ENCODE measurements at regions not wholly inside any gene's neighbourhood (a gene's known extent, or its start where the extent isn't known, plus 50 kb on each side); places are given as distances from the start of the nearest gene placed in this dataset.
"Not testable (repeated sequence)": the region's sequence is repeated elsewhere in the genome, so short reads cannot be mapped to it uniquely, and the experiment has no call there.

DNA sequence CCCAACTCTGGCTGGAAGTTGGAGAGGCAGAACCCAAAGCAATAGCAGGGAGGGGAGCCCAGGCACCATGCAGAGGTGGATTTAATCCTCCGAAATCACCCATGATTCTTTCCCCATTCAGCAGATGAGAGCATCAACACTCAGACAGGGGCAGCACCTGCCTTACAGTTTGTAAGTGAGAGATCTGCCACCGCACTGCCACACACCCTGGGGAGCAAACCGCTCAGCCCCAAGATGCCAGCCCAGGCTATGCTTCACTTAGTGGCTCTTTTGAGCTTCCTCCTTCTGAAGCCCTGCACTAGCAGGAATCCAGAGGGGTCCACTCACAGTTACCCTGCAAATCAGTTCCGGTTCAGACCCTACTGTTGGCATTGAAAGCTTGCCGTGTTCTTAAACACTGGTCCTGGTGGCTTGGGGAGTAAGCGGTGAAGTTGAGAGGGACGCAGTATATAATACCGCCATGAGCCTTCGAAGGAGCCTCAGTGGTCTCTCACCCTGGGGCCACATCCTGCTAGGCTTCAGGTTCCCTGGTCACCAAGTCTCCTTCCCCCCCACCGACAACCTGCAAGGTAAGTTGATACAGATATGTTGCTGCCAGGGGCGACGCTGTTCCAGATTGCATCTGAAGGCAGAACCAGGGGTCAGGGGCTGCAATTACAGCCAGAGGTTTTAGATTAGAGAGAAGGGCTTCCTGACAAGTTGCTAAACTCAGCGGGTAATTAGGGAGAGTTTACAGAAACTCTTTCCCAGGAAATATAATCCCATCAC lies 72.0 kb upstream of the CCND2 start:
- Mint-ChIP-seq H3K4me1 (no peaks in the 10 kb centered on the region), H3K27me3 (no peaks in the 10 kb centered on the region), H3K27ac (no peak overlapping the region), H3K36me3 (no peaks in the 10 kb centered on the region), H3K9me3 (no peaks in the 10 kb centered on the region), H3K4me3 (no peak overlapping the region)

DNA sequence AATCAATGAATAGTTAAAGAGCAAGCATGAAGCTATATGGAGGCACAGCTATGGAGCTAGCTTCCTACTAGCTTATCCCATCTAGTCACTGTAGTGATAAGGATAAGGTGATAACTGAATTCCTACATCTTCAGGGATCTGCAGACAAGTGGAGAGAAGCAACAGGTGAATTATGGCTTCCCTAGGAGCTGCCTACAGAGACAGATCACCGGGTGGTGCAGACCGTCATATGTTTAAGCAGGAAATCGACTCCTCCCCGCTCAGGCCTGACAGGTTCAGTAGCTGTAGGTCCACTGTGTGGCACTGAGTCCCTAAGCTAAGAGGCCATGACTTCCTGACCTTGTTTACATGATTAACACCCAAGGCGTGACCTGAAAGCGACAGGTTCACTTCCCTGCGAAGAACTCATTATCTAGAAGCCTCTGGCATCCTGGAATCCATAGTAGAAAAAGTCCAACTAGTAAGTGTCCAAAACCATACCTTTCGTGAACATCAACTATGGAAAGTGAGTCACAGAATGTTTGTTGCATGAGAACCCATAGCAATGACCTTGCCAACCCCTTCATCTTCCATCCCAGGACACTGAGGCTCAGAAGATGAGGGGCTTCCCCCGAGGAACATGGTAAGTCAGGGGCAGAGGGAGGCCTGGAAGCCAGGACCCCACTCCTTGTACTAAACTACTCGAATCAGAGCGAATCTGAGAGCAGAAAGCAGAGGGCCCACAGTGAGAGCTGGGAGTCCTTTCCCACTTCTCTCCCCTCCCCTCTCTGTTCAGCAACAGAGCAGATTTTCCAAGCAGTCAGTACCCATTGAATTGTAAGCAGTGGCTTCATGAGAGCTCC lies 75.4 kb upstream of the CCND2 start:
- no peak overlapping the region for H3K4me3 Mint-ChIP-seq

DNA sequence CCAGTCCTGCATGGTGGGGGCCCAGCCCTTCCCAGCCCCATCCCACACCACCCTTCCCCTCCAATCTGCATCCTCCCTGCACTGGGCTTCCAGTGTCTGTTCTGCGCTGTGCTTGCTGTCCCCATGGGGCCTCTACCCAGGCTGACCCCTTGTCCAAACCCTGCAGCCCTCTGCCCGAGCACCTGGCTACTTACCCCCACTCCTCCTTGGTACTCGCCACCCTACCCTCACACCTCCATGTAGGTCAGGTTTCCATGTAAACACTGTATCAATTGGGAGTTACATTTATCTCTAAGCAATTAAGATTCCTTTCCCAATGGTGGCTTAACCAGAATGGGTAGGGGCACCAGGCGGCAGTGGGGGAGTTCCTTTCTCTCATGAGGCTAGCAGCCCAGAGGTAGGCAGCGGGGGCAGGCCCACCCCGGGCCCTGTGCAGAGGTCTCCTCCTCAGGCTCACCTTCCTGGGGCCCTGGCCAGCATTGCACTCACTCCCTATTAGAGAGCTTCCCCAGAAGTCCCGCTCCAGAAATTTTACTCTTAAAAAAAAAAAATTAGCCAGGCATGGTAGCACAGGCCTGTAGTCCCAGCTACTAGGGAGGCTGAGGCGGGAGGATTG lies 76.6 kb upstream of the CCND2 start:
- H3K27ac Mint-ChIP-seq: no peak overlapping the region
- H3K27me3 Mint-ChIP-seq: no peaks in the 10 kb centered on the region
- H3K36me3 Mint-ChIP-seq: peaks cover 2% of the 10 kb centered on the region
- no peak overlapping the region for H3K4me3 Mint-ChIP-seq
- H3K4me1 Mint-ChIP-seq: no peaks in the 10 kb centered on the region
- no peaks in the 10 kb centered on the region for H3K9me3 Mint-ChIP-seq

More for the DNA sequence above, 75.4 kb upstream of the CCND2 start:
- Mint-ChIP-seq H3K9me3 (no peaks in the 10 kb centered on the region), H3K4me1 (no peaks in the 10 kb centered on the region), H3K27me3 (no peaks in the 10 kb centered on the region), H3K27ac (no peak overlapping the region), H3K36me3 (no peaks in the 10 kb centered on the region)

DNA sequence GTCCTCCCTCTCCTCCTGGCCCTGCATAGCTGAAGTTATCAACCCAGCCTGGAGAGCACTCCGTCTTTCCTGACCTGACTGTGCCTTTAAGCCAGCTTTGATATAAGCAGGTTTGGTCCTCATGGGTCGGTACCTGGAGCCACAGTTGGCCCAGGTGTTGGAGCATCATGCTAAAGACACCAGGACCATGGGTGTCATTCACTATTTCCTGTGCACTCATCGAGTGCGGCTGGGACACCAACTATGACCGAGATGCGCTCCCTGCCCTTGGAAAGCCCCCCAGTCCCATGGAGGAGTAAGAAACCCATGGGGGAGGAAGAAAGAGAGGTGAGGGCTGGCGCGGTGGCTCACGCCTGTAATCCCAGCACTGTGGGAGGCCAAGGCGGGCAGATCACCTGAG lies 78.9 kb upstream of the CCND2 start:
- no peaks in the 10 kb centered on the region for H3K9me3 Mint-ChIP-seq
- H3K36me3 Mint-ChIP-seq: peaks cover 2% of the 10 kb centered on the region
- no peak overlapping the region for H3K27ac Mint-ChIP-seq
- H3K4me1 Mint-ChIP-seq: no peaks in the 10 kb centered on the region
- H3K27me3 Mint-ChIP-seq: no peaks in the 10 kb centered on the region
- H3K4me3 Mint-ChIP-seq: no peak overlapping the region

DNA sequence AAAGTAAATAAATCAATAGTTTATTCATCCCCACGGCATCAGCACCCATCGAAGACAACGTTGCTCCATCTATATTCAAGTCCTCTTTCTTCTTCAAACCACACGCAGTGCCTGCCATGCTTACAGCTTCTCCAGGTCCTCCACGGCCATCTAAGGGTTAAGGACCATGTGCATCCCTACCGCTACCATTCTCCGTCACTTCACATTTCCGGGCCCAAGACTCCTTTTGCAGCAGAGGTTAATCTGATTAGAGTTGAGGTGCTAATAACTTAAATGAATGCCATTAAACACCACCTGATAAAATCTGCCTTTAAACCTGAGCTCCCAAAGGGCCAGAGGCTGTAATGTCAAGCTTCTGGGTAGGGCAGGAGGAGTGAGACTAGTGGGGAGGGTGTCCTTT lies 79.7 kb upstream of the CCND2 start:
- Mint-ChIP-seq H3K4me3 (no peak overlapping the region), H3K27me3 (no peaks in the 10 kb centered on the region), H3K36me3 (peaks cover 2% of the 10 kb centered on the region), H3K4me1 (no peaks in the 10 kb centered on the region), H3K9me3 (no peaks in the 10 kb centered on the region), H3K27ac (peak overlapping the region; percentile 68)

DNA sequence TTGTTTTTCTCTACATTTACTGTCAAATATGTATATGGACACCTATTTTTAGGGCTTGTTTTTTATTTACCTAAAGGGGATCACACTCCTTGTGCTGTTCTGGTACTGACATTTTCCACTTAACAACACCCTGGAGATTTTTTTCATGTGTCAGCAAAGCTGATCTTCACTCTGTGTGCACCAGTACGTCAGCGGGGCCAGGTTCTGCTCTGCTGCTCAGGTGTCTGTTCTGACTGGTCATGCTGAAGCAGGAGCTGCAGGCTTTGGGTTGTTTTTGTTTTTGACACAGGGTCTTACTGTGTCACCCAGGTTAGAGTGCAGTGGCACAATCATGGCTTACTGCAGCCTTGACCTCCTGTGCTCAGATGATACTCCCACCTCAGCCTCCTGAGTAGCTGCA lies 81.9 kb upstream of the CCND2 start:
- Mint-ChIP-seq H3K27me3 (no peaks in the 10 kb centered on the region), H3K4me1 (no peaks in the 10 kb centered on the region)

DNA sequence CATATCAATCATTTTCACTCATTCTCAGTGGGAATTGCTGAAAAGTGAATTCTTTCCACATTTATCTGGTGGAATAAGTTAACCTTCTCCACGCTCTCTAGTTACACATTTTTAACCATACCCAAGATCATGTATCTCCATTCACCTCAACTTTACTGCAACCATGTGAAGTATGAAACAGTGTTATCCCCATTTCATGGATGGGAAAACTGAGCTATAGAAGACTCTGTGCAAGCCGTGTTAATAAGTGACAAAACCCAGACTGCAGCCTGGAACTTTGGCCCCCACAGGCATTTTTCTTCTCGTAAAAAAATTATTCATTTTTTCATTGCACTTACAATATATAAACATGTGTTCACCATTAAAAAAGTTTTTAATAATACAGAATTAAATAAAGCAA lies 82.4 kb upstream of the CCND2 start:
- Mint-ChIP-seq H3K4me1 (no peaks in the 10 kb centered on the region), H3K27me3 (no peaks in the 10 kb centered on the region), H3K4me3 (no peak overlapping the region), H3K9me3 (no peaks in the 10 kb centered on the region), H3K36me3 (peaks cover 2% of the 10 kb centered on the region), H3K27ac (no peak overlapping the region)

More for the DNA sequence above, 81.9 kb upstream of the CCND2 start:
- H3K9me3 Mint-ChIP-seq: no peaks in the 10 kb centered on the region
- H3K36me3 Mint-ChIP-seq: peaks cover 2% of the 10 kb centered on the region
- no peak overlapping the region for H3K27ac Mint-ChIP-seq
- H3K4me3 Mint-ChIP-seq: no peak overlapping the region

DNA sequence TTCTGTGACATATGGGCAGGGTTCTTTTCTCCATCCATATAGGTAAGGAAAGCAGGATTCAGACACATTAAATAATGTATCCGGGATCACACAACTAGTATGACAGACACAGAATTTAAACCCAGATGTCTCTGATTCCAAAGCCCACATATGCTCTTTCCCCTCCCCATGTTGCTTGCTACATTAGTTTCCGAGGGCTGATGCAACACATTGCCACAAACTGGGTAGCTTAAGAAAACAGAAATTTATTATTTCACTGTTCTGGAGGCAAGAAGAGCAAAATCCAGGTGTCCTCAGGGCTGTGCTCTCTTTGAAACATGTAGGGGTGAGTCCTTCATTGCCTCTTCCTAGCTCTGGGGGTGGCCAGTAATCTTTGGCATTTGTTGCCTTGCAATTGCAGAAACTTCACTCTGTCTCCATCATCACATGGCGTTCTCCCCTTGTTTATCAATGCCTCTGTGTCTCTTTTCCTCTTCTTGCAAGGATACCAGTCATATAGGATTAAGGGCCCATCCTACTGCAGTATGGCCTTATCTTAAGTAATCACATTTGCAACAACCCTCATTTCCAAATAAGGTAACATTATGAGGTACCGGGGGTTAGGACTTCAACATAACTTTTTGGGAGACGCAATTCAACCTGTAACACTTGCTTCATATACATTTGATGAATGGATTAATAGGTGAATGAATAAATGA lies 83.0 kb upstream of the CCND2 start:
- Mint-ChIP-seq H3K4me1 (no peaks in the 10 kb centered on the region), H3K36me3 (peaks cover 2% of the 10 kb centered on the region), H3K9me3 (no peaks in the 10 kb centered on the region), H3K27me3 (no peaks in the 10 kb centered on the region), H3K4me3 (no peak overlapping the region), H3K27ac (no peak overlapping the region)

DNA sequence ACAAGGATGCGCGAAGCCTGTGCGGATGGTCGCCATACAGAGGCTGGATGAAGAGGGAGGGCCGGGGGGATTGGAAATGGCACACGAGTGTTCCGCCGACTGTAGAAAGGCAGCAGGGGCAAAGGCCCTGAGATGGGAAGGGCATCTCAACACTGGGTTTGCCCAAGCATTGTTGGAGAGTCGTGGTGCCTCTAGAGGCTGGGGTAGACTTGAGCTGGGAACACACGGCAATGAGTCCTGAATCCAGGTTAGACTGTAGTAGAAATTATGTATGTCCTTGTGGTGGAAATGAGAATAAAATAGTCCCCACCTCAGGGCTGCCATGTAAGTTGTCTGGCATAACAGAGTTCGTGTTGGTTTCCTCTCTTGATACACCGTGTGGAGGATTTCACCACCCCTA lies 83.8 kb upstream of the CCND2 start:
- no peaks in the 10 kb centered on the region for H3K9me3 Mint-ChIP-seq
- H3K4me3 Mint-ChIP-seq: no peak overlapping the region
- H3K36me3 Mint-ChIP-seq: peaks cover 2% of the 10 kb centered on the region
- H3K27me3 Mint-ChIP-seq: no peaks in the 10 kb centered on the region
- H3K27ac Mint-ChIP-seq: peak overlapping the region; percentile 52
- H3K4me1 Mint-ChIP-seq: no peaks in the 10 kb centered on the region

DNA sequence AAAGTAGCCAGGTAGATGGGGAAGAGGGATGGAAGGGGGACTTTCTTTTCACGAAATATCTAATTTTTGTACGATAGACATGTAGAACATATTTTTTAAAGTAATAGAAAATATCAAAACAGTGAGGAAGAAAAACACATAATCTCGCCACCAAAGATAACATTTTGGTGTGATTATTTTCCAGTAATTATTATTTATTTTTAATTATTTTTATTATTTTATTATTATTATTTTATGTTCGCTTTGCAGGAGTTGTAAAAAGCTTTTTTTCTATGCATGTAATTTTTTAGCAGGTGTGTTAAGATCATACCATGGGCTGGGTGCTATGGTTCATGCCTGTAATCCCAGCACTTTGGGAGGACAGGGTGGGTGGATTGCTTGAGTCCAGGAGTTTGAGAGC lies 85.6 kb upstream of the CCND2 start:
- H3K4me3 Mint-ChIP-seq: no peak overlapping the region
- peaks cover 5% of the 10 kb centered on the region for H3K9me3 Mint-ChIP-seq
- H3K4me1 Mint-ChIP-seq: no peaks in the 10 kb centered on the region
- H3K36me3 Mint-ChIP-seq: peaks cover 2% of the 10 kb centered on the region
- H3K27ac Mint-ChIP-seq: no peak overlapping the region
- no peaks in the 10 kb centered on the region for H3K27me3 Mint-ChIP-seq

DNA sequence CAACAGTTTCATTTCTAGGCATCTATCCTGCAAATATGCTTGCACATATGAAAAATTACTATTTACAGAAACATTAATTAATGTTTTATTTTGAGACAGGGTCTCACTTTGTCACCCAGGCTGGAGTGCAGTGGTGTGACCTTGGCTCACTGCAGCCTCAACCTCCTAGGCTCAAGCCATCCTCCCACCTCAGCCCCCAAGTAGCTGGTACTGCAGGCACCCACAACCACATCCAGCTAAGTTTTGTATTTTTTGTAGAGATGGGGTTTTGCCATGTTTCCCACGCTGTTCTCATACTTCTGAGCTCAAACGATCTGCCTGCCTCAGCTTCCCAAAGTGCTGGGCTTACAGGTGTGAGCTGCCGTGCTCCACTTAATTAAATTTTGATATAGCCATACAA lies 86.2 kb upstream of the CCND2 start:
- not testable (repeated sequence) for H3K27ac Mint-ChIP-seq, H3K9me3 Mint-ChIP-seq, H3K4me1 Mint-ChIP-seq, H3K4me3 Mint-ChIP-seq, H3K27me3 Mint-ChIP-seq, H3K36me3 Mint-ChIP-seq

DNA sequence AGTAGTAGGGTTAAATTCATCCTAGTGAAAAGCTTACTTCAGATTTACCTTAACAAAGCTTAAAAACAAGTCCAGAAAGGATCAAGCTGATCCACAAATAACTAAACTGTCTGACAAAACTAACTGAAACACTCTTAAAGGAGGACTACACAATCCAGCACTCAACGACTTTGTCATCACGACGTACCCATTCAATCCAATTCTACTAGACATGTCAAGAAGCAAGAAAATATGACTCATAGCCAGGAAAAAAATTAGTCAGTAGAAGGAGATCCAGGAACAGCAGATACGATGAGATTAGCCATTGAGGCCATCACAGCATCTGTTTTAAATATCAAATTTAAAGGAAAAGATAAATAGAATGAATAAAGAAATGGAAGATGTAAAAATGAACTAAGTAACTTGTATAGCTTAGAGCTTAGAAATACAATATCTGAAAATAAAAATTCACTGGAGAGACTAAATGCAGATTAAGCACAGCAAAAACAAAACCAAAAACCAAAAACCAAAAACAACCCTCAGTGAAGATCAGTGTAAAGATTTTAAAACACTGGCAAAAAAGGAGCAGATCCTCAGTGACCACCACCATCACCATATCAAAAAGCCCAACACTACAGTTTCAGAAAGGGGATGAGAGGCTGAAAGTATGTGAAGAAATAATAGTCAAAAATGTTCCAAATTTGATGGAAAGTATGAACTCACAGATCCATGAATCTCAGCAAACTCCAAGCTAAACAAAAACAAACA lies 95.0 kb upstream of the CCND2 start:
- peaks cover 13% of the 10 kb centered on the region for H3K4me1 Mint-ChIP-seq
- H3K27ac Mint-ChIP-seq: no peak overlapping the region
- no peak overlapping the region for H3K4me3 Mint-ChIP-seq
- peaks cover 10% of the 10 kb centered on the region for H3K9me3 Mint-ChIP-seq
- H3K36me3 Mint-ChIP-seq: peaks cover 3% of the 10 kb centered on the region
- H3K27me3 Mint-ChIP-seq: no peaks in the 10 kb centered on the region

DNA sequence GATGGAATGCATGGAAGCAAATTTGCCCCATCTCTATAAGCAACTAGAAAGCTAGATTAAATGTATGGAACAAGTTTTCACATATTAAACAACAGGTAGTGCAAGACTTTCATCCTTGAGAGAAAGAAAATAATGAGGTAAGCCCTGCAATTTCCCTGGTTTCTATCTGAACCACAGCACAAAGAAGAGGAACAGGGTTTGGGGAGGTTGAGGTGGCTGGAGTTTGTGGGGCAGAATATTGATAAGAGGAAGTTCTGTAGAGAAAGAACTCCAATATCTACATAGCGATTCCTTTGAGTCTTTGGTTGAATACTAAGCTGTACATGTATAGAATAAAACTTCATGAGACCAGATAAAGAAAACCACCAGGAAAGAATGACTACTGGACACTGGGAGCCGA lies 96.3 kb upstream of the CCND2 start:
- no peaks in the 10 kb centered on the region for H3K27me3 Mint-ChIP-seq
- no peak overlapping the region for H3K27ac Mint-ChIP-seq
- no peak overlapping the region for H3K4me3 Mint-ChIP-seq
- no peaks in the 10 kb centered on the region for H3K9me3 Mint-ChIP-seq
- peaks cover 13% of the 10 kb centered on the region for H3K4me1 Mint-ChIP-seq
- no peaks in the 10 kb centered on the region for H3K36me3 Mint-ChIP-seq

DNA sequence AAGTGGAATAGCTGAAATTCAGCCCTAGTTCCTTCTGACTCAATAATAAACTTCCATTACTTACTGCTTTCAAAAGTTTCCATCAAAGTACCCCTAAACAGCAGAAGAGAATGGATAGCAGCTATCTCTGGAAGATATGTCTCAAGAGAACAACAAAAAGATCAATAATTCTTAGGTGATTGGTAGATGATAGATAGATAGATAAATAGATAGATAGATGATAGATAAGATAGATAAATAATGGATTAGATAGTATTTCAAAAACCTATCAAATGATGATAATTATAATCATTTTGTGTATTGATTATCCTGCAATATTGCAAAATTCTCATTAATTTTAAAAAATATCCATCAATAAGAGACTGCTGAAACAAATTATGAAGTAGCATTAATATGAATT lies 97.4 kb upstream of the CCND2 start:
- Mint-ChIP-seq H3K27me3 (no peaks in the 10 kb centered on the region), H3K4me3 (no peak overlapping the region), H3K4me1 (peaks cover 13% of the 10 kb centered on the region), H3K36me3 (no peaks in the 10 kb centered on the region), H3K27ac (no peak overlapping the region), H3K9me3 (no peaks in the 10 kb centered on the region)

DNA sequence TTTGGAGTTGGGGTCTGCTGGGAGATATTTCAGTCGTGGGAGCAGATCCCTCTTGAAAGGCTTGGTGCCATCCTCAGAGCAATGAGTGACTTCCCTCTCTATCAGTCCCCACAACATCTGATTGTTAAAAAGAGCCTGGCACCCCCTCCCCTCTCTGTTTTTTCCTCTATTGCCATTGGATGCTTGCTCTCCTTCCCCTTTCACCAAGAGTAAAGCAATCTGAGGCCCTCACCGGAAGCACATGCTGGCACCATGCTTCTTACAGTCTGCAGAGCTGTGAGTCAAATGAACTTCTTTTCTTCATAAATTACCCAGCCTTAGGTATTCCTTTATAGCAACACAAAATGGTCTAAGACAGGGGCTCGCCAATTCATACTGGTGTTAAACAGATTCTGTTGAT lies 99.1 kb upstream of the CCND2 start:
- H3K27ac Mint-ChIP-seq: no peak overlapping the region
- no peaks in the 10 kb centered on the region for H3K36me3 Mint-ChIP-seq
- no peaks in the 10 kb centered on the region for H3K27me3 Mint-ChIP-seq
- H3K4me3 Mint-ChIP-seq: no peak overlapping the region
- peaks cover 22% of the 10 kb centered on the region for H3K4me1 Mint-ChIP-seq
- H3K9me3 Mint-ChIP-seq: no peaks in the 10 kb centered on the region
